ENCODE measurements at regions not wholly inside any gene's neighbourhood (a gene's known extent, or its start where the extent isn't known, plus 50 kb on each side); places are given as distances from the start of the nearest gene placed in this dataset.

- TF ChIP-seq, protein P1, sequence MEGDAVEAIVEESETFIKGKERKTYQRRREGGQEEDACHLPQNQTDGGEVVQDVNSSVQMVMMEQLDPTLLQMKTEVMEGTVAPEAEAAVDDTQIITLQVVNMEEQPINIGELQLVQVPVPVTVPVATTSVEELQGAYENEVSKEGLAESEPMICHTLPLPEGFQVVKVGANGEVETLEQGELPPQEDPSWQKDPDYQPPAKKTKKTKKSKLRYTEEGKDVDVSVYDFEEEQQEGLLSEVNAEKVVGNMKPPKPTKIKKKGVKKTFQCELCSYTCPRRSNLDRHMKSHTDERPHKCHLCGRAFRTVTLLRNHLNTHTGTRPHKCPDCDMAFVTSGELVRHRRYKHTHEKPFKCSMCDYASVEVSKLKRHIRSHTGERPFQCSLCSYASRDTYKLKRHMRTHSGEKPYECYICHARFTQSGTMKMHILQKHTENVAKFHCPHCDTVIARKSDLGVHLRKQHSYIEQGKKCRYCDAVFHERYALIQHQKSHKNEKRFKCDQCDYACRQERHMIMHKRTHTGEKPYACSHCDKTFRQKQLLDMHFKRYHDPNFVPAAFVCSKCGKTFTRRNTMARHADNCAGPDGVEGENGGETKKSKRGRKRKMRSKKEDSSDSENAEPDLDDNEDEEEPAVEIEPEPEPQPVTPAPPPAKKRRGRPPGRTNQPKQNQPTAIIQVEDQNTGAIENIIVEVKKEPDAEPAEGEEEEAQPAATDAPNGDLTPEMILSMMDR (IDR thresholded peaks at IDR 0.05), result no peak
- TF ChIP-seq EZH2 (IDR thresholded peaks at IDR 0.05; ENCODE audit: borderline replicate concordance, insufficient read depth, low read depth, low read length, poor library complexity, severe bottlenecking), result no peak
Measured at GRCh38 chr21:32090956-32091355, 187.9 kb downstream of the MIS18A start.
